Fibroblast of lung (primary cell): ENCODE measurements at regions not wholly inside any gene's neighbourhood (a gene's known extent, or its start where the extent isn't known, plus 50 kb on each side); places are given as distances from the start of the nearest gene placed in this dataset.
"Not testable (repeated sequence)": the region's sequence is repeated elsewhere in the genome, so short reads cannot be mapped to it uniquely, and the experiment has no call there.

Source experiments
- DNase-seq, 2 donors: peaks; one replicate each; pipeline versions ENCODE4 v3.0.0 to v3.0.0-alpha.2; 2010; ENCODE audit warnings: low read depth in 2 of 2
- H2AFZ ChIP-seq: 2 replicates; pipeline ENCODE4 v1.5.1; 2012; ENCODE audit warnings: low read length, control low read depth, inconsistent platforms
- H3K27ac ChIP-seq: 2 replicates; pipeline ENCODE4 v1.5.1; 2011; ENCODE audit warnings: low read length, control low read depth; ENCODE audit not compliant: insufficient read depth
- H3K27me3 ChIP-seq: 2 replicates; pipeline ENCODE4 v1.5.1; 2011; ENCODE audit warnings: mild to moderate bottlenecking, low read length; ENCODE audit not compliant: control insufficient read depth, insufficient read depth
- H3K36me3 ChIP-seq: 2 replicates; pipeline ENCODE4 v1.5.1; 2011; ENCODE audit warnings: low read length; ENCODE audit not compliant: control insufficient read depth, insufficient read depth
- H3K4me1 ChIP-seq: 2 replicates; pipeline ENCODE4 v1.5.1; 2011; ENCODE audit warnings: low read length; ENCODE audit not compliant: control insufficient read depth, insufficient read depth; ENCODE audit errors: extremely low read depth
- H3K4me2 ChIP-seq: 2 replicates; pipeline ENCODE4 v1.5.1; 2011; ENCODE audit warnings: low read length, control low read depth; ENCODE audit not compliant: insufficient read depth; ENCODE audit errors: extremely low read depth
- H3K4me3 ChIP-seq, 4 experiments: fragments of 200-600 bp in 1 of 4; sonication (generic) in 1 of 4; replicated peaks in 1 of 4; 2 replicates each; pipeline ENCODE4 v1.5.1; 2011 to 2016; ENCODE audit warnings: low read length in 4 of 4, low read depth in 3 of 4, mild to moderate bottlenecking in 3 of 4, control low read depth in 2 of 4, inconsistent platforms in 1 of 4, mixed read lengths in 1 of 4; ENCODE audit not compliant: insufficient read depth in 1 of 4; ENCODE audit errors: control extremely low read depth in 1 of 4
- H3K79me2 ChIP-seq: 2 replicates; pipeline ENCODE4 v1.5.1; 2012; ENCODE audit warnings: mild to moderate bottlenecking, low read length, inconsistent platforms; ENCODE audit not compliant: control insufficient read depth, insufficient read depth
- H3K9ac ChIP-seq: 2 replicates; pipeline ENCODE4 v1.5.1; 2011; ENCODE audit warnings: mild to moderate bottlenecking, low read length, control low read depth; ENCODE audit not compliant: insufficient read depth
- H3K9me3 ChIP-seq: 2 replicates; pipeline ENCODE4 v1.5.1; 2012; ENCODE audit warnings: low read depth, low read length; ENCODE audit not compliant: control insufficient read depth, insufficient read depth
- H4K20me1 ChIP-seq: 2 replicates; pipeline ENCODE4 v1.5.1; 2011; ENCODE audit warnings: low read length; ENCODE audit not compliant: control insufficient read depth, insufficient read depth; ENCODE audit errors: extremely low read depth
- EZH2 ChIP-seq: IDR thresholded peaks from 2 replicates; pipeline ENCODE4 v1.5.1; 2012; ENCODE audit warnings: low read length, control low read depth, mild to moderate bottlenecking; ENCODE audit errors: missing control alignments
- TF ChIP-seq, protein P1 (sequence below), 2 donors: IDR thresholded peaks in 1 of 2; conservative IDR thresholded peaks in 1 of 2; 1 replicate in 1 of 2; 2 replicates in 1 of 2; pipeline ENCODE4 v1.5.1; 2011 to 2012; ENCODE audit warnings: low read length in 2 of 2, control low read depth in 1 of 2, inconsistent platforms in 1 of 2, low read depth in 1 of 2, mild to moderate bottlenecking in 1 of 2

DNA sequence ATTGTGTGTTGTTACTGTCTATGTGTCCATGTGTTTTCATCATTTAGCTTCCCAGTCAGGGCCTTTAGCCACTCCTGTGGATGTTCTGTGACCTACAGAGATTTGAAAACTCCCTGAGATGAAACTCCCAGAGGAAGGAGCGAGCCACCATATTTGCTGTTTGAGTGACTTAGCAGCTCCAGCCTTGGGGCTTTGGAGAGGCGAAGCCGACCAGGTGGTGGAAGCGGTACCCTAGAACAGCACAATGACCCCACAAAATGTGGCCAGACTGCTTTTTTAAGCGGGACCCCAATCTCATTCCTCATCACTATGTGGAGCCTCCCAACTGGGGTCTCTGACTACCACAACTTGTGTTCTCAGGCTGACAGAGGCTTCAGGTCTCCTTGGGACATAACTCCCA, 323.9 kb upstream of the KCND2 start:
- no peak for DNase-seq
- no peak overlapping the region for H3K27ac ChIP-seq
- H4K20me1 ChIP-seq, result no peaks in the 10 kb centered on the region
- no peak overlapping the region for H3K4me2 ChIP-seq
- H3K4me3 ChIP-seq, result no peak overlapping the region
- no peaks in the 10 kb centered on the region for H3K79me2 ChIP-seq
- H3K9me3 ChIP-seq, result no peaks in the 10 kb centered on the region
- TF ChIP-seq EZH2, result no peak
- TF ChIP-seq, protein P1, sequence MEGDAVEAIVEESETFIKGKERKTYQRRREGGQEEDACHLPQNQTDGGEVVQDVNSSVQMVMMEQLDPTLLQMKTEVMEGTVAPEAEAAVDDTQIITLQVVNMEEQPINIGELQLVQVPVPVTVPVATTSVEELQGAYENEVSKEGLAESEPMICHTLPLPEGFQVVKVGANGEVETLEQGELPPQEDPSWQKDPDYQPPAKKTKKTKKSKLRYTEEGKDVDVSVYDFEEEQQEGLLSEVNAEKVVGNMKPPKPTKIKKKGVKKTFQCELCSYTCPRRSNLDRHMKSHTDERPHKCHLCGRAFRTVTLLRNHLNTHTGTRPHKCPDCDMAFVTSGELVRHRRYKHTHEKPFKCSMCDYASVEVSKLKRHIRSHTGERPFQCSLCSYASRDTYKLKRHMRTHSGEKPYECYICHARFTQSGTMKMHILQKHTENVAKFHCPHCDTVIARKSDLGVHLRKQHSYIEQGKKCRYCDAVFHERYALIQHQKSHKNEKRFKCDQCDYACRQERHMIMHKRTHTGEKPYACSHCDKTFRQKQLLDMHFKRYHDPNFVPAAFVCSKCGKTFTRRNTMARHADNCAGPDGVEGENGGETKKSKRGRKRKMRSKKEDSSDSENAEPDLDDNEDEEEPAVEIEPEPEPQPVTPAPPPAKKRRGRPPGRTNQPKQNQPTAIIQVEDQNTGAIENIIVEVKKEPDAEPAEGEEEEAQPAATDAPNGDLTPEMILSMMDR (conservative IDR thresholded peaks at IDR 0.05 in 1 of 2, IDR thresholded peaks at IDR 0.05 in 1 of 2; ENCODE audit: low read depth in 1 of 2, low read length in 2 of 2), result no peak
- H3K36me3 ChIP-seq, result no peaks in the 10 kb centered on the region
- H2AFZ ChIP-seq, result no peak overlapping the region
- no peaks in the 10 kb centered on the region for H3K4me1 ChIP-seq
- H3K9ac ChIP-seq, result no peak overlapping the region
- no peaks in the 10 kb centered on the region for H3K27me3 ChIP-seq

DNA sequence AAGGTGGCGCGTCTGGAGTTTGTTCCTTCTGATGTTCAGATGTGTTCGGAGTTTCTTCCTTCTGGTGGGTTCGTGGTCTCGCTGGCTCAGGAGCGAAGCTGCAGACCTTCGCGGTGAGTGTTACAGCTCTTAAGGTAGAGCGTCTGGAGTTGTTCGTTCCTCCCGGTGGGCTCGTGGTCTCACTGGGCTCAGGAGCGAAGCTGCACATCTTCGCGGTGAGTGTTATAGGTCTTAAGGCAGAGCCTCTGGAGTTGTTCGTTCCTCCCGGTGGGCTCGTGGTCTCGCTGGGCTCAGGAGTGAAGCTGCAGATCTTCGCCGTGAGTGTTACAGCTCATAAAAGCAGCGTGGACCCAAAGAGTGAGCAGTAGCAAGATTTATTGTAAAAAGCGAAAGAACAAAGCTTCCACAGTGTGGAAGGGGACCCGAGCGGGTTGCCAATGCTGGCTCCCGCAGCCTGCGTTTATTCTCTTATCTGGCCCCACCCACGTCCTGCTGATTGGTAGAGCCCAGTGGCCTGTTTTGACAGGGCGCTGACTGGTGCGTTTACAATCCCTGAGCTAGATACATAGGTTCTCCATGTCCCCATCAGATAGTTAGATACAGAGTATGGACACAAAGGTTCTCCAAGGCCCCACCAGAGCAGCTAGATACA, 322.5 kb upstream of the KCND2 start:
- not testable (repeated sequence) for H3K4me3 ChIP-seq, H3K27me3 ChIP-seq, H3K9ac ChIP-seq, H3K27ac ChIP-seq, H3K4me2 ChIP-seq, H3K9me3 ChIP-seq, H3K36me3 ChIP-seq, H2AFZ ChIP-seq, H3K4me1 ChIP-seq, H3K79me2 ChIP-seq, DNase-seq, H4K20me1 ChIP-seq

DNA sequence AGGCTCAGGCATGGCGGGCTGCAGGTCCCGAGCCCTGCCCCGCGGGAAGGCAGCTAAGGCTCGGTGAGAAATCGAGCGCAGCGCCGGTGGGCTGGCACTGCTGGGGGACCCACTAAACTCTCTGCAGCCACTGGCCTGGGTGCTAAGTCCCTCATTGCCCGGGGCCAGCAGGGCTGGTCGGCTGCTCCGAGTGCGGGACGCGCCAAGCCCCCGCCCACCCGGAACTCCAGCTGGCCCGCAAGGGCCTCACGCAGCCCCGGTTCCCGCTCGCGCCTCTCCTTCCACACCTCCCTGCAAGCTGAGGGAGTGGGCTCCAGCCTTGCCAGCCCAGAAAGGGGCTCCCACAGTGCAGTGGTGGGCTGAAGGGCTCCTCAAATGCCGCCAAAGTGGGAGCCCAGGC, 321.4 kb upstream of the KCND2 start:
- H3K4me2 ChIP-seq, DNase-seq, H3K36me3 ChIP-seq, H3K9ac ChIP-seq, H3K9me3 ChIP-seq, H3K4me3 ChIP-seq, H3K27me3 ChIP-seq, H2AFZ ChIP-seq, H3K4me1 ChIP-seq, H3K27ac ChIP-seq, H3K79me2 ChIP-seq, H4K20me1 ChIP-seq: not testable (repeated sequence)

DNA sequence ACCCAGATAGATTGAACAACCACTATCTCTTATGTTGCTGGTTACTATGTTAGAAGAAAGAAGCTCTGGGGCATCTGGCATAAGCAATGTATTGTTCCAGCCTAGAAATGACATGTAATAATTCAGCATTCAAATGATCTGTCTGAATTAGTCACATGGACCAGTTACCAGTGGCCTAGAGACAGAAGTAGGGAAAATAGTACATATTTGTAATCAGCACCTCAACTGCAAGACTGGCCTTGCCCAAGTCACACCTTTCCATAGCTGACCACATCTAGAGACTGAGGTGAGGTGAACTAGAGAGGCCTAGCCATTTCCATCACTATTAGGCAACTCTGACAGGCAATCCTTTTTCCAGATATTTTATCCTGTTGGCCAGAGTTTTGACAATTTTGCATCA, 315.6 kb upstream of the KCND2 start:
- Histone ChIP-seq H3K27ac (no peak overlapping the region), H3K36me3 (no peaks in the 10 kb centered on the region), H3K4me3 (no peak overlapping the region), H4K20me1 (no peaks in the 10 kb centered on the region), H3K79me2 (no peaks in the 10 kb centered on the region), H3K4me1 (no peaks in the 10 kb centered on the region), H2AFZ (no peak overlapping the region), H3K27me3 (no peaks in the 10 kb centered on the region), H3K9ac (no peak overlapping the region), H3K4me2 (no peak overlapping the region), H3K9me3 (no peaks in the 10 kb centered on the region)
- no peak for DNase-seq
- TF ChIP-seq, protein P1 (conservative IDR thresholded peaks at IDR 0.05 in 1 of 2, IDR thresholded peaks at IDR 0.05 in 1 of 2; ENCODE audit: low read depth in 1 of 2, low read length in 2 of 2), result no peak
- TF ChIP-seq EZH2, result no peak
